OCI-LY7 (cell line): ENCODE measurements at regions not wholly inside any gene's neighbourhood (a gene's known extent, or its start where the extent isn't known, plus 50 kb on each side); places are given as distances from the start of the nearest gene placed in this dataset.

Experiments used
- BruUV-seq: library from RNA; stranded (reverse); fragments of 400-500 nt; replicated peaks from 2 replicates; lab custom pipeline; 2021; lab: Mats Ljungman, UMichigan
- CTCF ChIA-PET: fragments of 300-600 bp; sonication (Branson Sonifier 250); formaldehyde crosslinking; loops from one replicate; lab custom pipeline; 2022; ENCODE audit warnings: antibody characterized with exemption; ENCODE audit not compliant: unreplicated experiment; lab: Charles Lee
- POLR2A ChIA-PET: fragments of 300-600 bp; sonication (Branson Sonifier 250); formaldehyde crosslinking; loops from one replicate; lab custom pipeline; 2022; ENCODE audit warnings: antibody characterized with exemption; lab: Charles Lee
- DNase-seq: peaks from one replicate; pipeline ENCODE4 v3.0.0-alpha.2; 2015; ENCODE audit warnings: low spot score
- H2AFZ ChIP-seq: fragments of 200-600 bp; sonication (generic), shearing (Covaris generic); 2 replicates; pipeline ENCODE4 v1.6.1; 2014; ENCODE audit warnings: mild to moderate bottlenecking, antibody characterized with exemption, low read length, moderate library complexity
- H3K27ac ChIP-seq: fragments of 200-600 bp; sonication (generic); 2 replicates; pipeline ENCODE4 v1.5.1; 2014; ENCODE audit warnings: mixed run types, low read depth, mild to moderate bottlenecking, moderate library complexity, low read length, inconsistent platforms; ENCODE audit not compliant: poor library complexity, severe bottlenecking
- H3K36me3 ChIP-seq: fragments of 200-600 bp; sonication (generic); 2 replicates; pipeline ENCODE4 v1.6.1; 2014; ENCODE audit warnings: mild to moderate bottlenecking, antibody characterized with exemption, low read length, moderate library complexity, mixed read lengths; ENCODE audit not compliant: insufficient read depth
- H3K4me1 ChIP-seq: fragments of 200-600 bp; sonication (generic); 2 replicates; pipeline ENCODE4 v1.5.1; 2014; ENCODE audit warnings: mild to moderate bottlenecking, low read length; ENCODE audit not compliant: insufficient read depth, poor library complexity, severe bottlenecking
- H3K4me2 ChIP-seq: fragments of 200-600 bp; sonication (generic); 2 replicates; pipeline ENCODE4 v1.6.1; 2014; ENCODE audit warnings: mild to moderate bottlenecking, low read length
- H3K4me3 ChIP-seq: fragments of 200-600 bp; sonication (generic); 2 replicates; pipeline ENCODE4 v1.5.1; 2014; ENCODE audit warnings: mild to moderate bottlenecking, low read depth, low read length; ENCODE audit not compliant: poor library complexity, severe bottlenecking
- H3K79me2 ChIP-seq: fragments of 200-600 bp; sonication (generic); 2 replicates; pipeline ENCODE4 v1.6.1; 2016; ENCODE audit warnings: low read depth, mild to moderate bottlenecking, low read length, moderate library complexity, mixed read lengths; ENCODE audit not compliant: insufficient read depth
- H3K9me2 ChIP-seq: fragments of 200-600 bp; sonication (generic); 2 replicates; pipeline ENCODE4 v1.6.1; 2016; ENCODE audit warnings: mild to moderate bottlenecking, low read length, mixed read lengths; ENCODE audit not compliant: insufficient read depth
- H3K9me3 ChIP-seq: fragments of 200-600 bp; sonication (generic); 2 replicates; pipeline ENCODE4 v1.6.1; 2014; ENCODE audit warnings: mild to moderate bottlenecking, mixed run types, low read length, mixed read lengths
- H4K20me1 ChIP-seq: fragments of 200-600 bp; sonication (generic); 2 replicates; pipeline ENCODE4 v1.6.1; 2014; ENCODE audit warnings: mild to moderate bottlenecking, antibody characterized with exemption, low read length, moderate library complexity, mixed read lengths; ENCODE audit not compliant: insufficient read depth
- EZH2phosphoT487 ChIP-seq: fragments of 200-600 bp; sonication (generic); IDR thresholded peaks from 2 replicates; pipeline ENCODE4 v1.6.1; 2018; ENCODE audit warnings: low read depth, borderline replicate concordance, mild to moderate bottlenecking, mixed run types, antibody characterized with exemption, low read length, moderate library complexity, mixed read lengths
- intact Hi-C: fragments of 100-400 bp; cut with micrococcal nuclease; formaldehyde crosslinking; loops from one replicate; pipeline ENCODE4 v1.10.0; 2022; ENCODE audit not compliant: unreplicated experiment
- TF ChIP-seq, protein P1 (sequence below): fragments of 200-600 bp; sonication (generic); conservative IDR thresholded peaks from 2 replicates; pipeline ENCODE4 v1.5.1; 2014; ENCODE audit warnings: mild to moderate bottlenecking, antibody characterized with exemption, low read length, moderate library complexity, mixed read lengths

DNA sequence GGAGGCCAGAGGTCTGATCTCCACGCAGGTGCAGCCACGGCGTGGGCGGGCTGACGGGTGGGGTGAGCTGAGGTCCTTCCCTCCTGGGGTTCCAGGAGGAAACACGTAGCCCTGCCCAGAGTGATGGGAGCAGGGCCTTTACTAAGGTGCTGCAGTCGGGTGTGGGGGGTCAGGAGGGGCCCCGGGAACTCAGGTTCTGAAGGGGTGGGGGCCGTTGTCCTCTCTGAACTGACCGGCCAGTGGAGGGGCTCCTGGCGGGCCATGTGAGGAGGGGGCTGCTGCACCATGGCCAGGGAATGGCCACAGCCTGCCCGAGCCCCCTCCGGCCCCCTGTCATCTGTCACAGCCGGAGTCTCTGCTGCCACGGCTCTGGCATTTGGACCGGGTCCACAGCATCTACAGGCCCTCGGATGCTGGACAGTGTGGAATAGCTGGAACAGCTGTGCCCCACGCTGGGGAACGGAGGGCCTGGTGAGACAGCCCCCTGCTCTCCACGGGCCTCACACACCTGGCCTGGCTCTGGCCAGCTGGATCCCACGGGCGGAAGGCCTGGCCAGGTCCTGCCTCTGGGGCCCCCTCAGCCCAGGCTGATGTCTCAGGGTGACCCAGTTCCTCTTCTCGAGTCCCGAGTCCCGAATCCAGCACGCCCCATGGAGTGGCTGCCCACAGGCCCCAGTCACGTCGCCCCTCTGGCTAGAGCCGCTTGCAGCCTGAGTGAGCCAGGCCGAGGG lies 145.6 kb upstream of the GPC1 start:
- intact Hi-C loops: no loop called here
- DNase-seq: no peak

DNA sequence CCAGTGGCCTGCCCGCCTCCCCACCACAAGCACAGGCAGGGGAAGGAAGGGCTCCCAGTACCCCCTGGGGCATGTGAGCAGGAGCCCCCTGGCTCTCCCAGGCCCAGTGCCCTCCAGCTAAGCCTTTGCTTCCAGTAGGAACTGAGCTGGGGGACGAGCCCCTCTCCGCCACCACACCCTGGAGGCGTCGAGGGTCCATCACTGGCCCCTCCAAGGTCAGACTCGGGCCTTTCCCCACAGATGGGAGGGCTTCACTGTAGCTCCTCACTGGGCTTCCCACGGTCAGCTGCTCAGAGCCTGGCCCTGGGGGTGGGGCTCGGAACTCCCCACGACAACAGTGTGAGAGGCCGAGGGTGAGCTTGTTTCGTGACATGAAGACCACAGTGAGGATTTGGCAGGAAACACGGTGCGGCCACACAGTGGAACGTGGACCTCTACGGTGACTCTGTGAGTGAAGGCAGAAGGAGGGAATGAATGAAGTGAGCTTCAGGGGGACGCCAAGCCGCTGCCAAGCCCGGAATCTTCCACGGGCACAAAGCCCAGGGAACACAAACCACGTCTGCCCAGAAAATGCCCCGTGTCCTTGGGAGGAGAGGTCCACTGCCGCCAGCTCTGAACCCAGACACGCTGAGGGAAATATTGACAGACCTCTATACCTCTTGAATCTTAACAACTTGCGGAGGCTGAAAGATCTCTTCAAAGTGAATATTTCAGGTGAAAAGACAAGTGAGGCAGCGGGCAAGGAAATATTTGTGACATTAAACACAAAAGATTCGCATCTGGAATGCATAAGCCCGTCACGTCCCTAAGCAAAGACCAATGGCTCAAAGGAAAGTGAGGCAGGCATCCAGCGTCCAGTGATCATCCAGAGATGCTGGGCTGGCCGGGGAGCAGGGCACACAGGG lies 144.8 kb upstream of the GPC1 start:
- no peak overlapping the region for H3K27ac ChIP-seq
- no peak overlapping the region for H3K4me2 ChIP-seq
- no peak overlapping the region for H2AFZ ChIP-seq
- ChIA-PET POLR2A (no interaction called here), CTCF (no interaction called here)
- no peaks in the 10 kb centered on the region for H3K9me3 ChIP-seq
- H3K4me3 ChIP-seq: no peak overlapping the region
- no peaks in the 10 kb centered on the region for H3K9me2 ChIP-seq
- DNase-seq: no peak
- H3K36me3 ChIP-seq: no peaks in the 10 kb centered on the region
- no peaks in the 10 kb centered on the region for H3K79me2 ChIP-seq
- no peak for TF ChIP-seq EZH2phosphoT487
- TF ChIP-seq, protein P1, sequence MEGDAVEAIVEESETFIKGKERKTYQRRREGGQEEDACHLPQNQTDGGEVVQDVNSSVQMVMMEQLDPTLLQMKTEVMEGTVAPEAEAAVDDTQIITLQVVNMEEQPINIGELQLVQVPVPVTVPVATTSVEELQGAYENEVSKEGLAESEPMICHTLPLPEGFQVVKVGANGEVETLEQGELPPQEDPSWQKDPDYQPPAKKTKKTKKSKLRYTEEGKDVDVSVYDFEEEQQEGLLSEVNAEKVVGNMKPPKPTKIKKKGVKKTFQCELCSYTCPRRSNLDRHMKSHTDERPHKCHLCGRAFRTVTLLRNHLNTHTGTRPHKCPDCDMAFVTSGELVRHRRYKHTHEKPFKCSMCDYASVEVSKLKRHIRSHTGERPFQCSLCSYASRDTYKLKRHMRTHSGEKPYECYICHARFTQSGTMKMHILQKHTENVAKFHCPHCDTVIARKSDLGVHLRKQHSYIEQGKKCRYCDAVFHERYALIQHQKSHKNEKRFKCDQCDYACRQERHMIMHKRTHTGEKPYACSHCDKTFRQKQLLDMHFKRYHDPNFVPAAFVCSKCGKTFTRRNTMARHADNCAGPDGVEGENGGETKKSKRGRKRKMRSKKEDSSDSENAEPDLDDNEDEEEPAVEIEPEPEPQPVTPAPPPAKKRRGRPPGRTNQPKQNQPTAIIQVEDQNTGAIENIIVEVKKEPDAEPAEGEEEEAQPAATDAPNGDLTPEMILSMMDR: no peak
- intact Hi-C loops: no loop called here
- H3K4me1 ChIP-seq: no peaks in the 10 kb centered on the region
- no peaks in the 10 kb centered on the region for H4K20me1 ChIP-seq
- BruUV-seq: no TSS peak

More for the DNA sequence above, 145.6 kb upstream of the GPC1 start:
- CTCF ChIA-PET: no interaction called here
- Histone ChIP-seq H3K4me3 (no peak overlapping the region), H3K4me1 (no peaks in the 10 kb centered on the region), H3K9me2 (no peaks in the 10 kb centered on the region), H3K36me3 (no peaks in the 10 kb centered on the region), H3K4me2 (no peak overlapping the region), H3K9me3 (no peaks in the 10 kb centered on the region), H3K27ac (no peak overlapping the region), H4K20me1 (no peaks in the 10 kb centered on the region), H2AFZ (no peak overlapping the region), H3K79me2 (no peaks in the 10 kb centered on the region)
- POLR2A ChIA-PET: no interaction called here
- no peak for TF ChIP-seq EZH2phosphoT487
- TF ChIP-seq, protein P1: no peak
- BruUV-seq: no TSS peak
